SK-N-MC (cell line): ENCODE measurements at regions not wholly inside any gene's neighbourhood (a gene's known extent, or its start where the extent isn't known, plus 50 kb on each side); places are given as distances from the start of the nearest gene placed in this dataset.

ENCODE experiments used
- EZH2 ChIP-seq: fragments of 200-600 bp; sonication (generic); IDR thresholded peaks from one replicate; pipeline ENCODE4 v1.6.1; 2017; ENCODE audit warnings: antibody characterized with exemption
- FOXP2 ChIP-seq: optimal IDR thresholded peaks from 2 replicates; pipeline ENCODE3; 2011; ENCODE audit warnings: mild to moderate bottlenecking, moderate library complexity; ENCODE audit not compliant: insufficient read depth; ENCODE audit errors: extremely low read length, control extremely low read depth

DNA sequence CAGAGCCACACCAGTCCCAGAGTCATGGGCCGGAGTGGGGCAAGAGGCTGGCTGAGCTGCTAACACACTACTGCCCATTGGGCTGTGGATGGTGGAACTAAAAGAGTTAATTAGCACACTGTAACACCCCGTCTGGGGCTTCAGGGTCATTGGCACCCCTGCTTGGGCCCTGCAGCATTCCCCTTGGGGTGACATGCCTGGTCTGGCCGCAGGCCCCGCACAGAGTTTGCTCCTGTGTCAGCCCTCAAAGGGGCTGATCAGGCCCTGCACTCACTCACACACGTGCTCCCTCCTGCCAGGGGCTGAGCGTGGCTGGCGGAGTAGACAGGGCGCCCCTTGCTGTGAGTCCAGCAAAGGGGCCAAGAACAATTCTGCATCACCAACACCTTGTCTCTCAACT is 1499.6 kb upstream of the TMEM132C start:
- TF ChIP-seq EZH2: no peak
- no peak for TF ChIP-seq FOXP2
